M059J (cell line): ENCODE measurements at regions not wholly inside any gene's neighbourhood (a gene's known extent, or its start where the extent isn't known, plus 50 kb on each side); places are given as distances from the start of the nearest gene placed in this dataset.
"Not testable (repeated sequence)": the region's sequence is repeated elsewhere in the genome, so short reads cannot be mapped to it uniquely, and the experiment has no call there.

ENCODE experiments used
- DNase-seq: peaks from one replicate; pipeline ENCODE4 v3.0.0-alpha.2; 2012; ENCODE audit warnings: low read depth

GRCh38 chr17:70320673-70321345, 151.5 kb downstream of the KCNJ2 start:
- peak; percentile 3 for DNase-seq

- DNase-seq = no peak
Measured at GRCh38 chr17:70321352-70321751, 152.0 kb downstream of the KCNJ2 start.

- DNase-seq = no peak
Measured at GRCh38 chr17:70323269-70323668, 153.9 kb downstream of the KCNJ2 start.

GRCh38 chr17:70324031-70324430, 154.7 kb downstream of the KCNJ2 start:
- no peak for DNase-seq

- no peak for DNase-seq
Measured at GRCh38 chr17:70327279-70327678, 157.9 kb downstream of the KCNJ2 start.

- peak; percentile 4 for DNase-seq
Measured at GRCh38 chr17:70327723-70328122, 158.4 kb downstream of the KCNJ2 start.

- no peak for DNase-seq
Measured at GRCh38 chr17:70329721-70330120, 160.4 kb downstream of the KCNJ2 start.

- DNase-seq = not testable (repeated sequence)
Measured at GRCh38 chr17:70331066-70331465, 161.7 kb downstream of the KCNJ2 start.

- no peak for DNase-seq
Measured at GRCh38 chr17:70332356-70333210, 163.3 kb downstream of the KCNJ2 start.

GRCh38 chr17:70336411-70336810, 167.1 kb downstream of the KCNJ2 start:
- DNase-seq = no peak

GRCh38 chr17:70338946-70339354, 169.6 kb downstream of the KCNJ2 start:
- DNase-seq = no peak

- DNase-seq = no peak
Measured at GRCh38 chr17:70343114-70343513, 173.8 kb downstream of the KCNJ2 start.

GRCh38 chr17:70344386-70345060, 175.2 kb downstream of the KCNJ2 start:
- DNase-seq = peak; percentile 25

GRCh38 chr17:70345061-70345460, 175.7 kb downstream of the KCNJ2 start:
- no peak for DNase-seq

GRCh38 chr17:70352834-70353233, 183.5 kb downstream of the KCNJ2 start:
- DNase-seq = no peak

- no peak for DNase-seq
Measured at GRCh38 chr17:70353408-70354092, 184.2 kb downstream of the KCNJ2 start.

GRCh38 chr17:70355185-70355584, 185.9 kb downstream of the KCNJ2 start:
- no peak for DNase-seq

GRCh38 chr17:70357190-70357589, 187.9 kb downstream of the KCNJ2 start:
- DNase-seq = peak; percentile 32

- peak; percentile 31 for DNase-seq
Measured at GRCh38 chr17:70365091-70365583, 195.8 kb downstream of the KCNJ2 start.

GRCh38 chr17:70366386-70366785, 197.1 kb downstream of the KCNJ2 start:
- no peak for DNase-seq

- no peak for DNase-seq
Measured at GRCh38 chr17:70368011-70368410, 198.7 kb downstream of the KCNJ2 start.

- DNase-seq = peak; percentile 81
Measured at GRCh38 chr17:70369391-70369790, 200.1 kb downstream of the KCNJ2 start.
